ENCODE measurements at regions not wholly inside any gene's neighbourhood (a gene's known extent, or its start where the extent isn't known, plus 50 kb on each side); places are given as distances from the start of the nearest gene placed in this dataset.
"Not testable (repeated sequence)": the region's sequence is repeated elsewhere in the genome, so short reads cannot be mapped to it uniquely, and the experiment has no call there.

- H3K27me3 ChIP-seq (ENCODE audit: control insufficient read depth in 1 of 2, insufficient read depth in 2 of 2, low read length in 1 of 2), result no peaks in the 10 kb centered on the region
- H3K36me3 ChIP-seq (ENCODE audit: control insufficient read depth in 1 of 2, insufficient read depth in 2 of 2, low read length in 1 of 2), result no peaks in the 10 kb centered on the region
- no peaks in the 10 kb centered on the region for H3K9me3 ChIP-seq (ENCODE audit: control insufficient read depth, low read length)
- no peaks in the 10 kb centered on the region for H3K4me1 ChIP-seq (ENCODE audit: control insufficient read depth in 1 of 2, insufficient read depth in 2 of 2, low read length in 2 of 2)
- no peak for DNase-seq
- H3K4me3 ChIP-seq (ENCODE audit: low read length in 2 of 2), result no peak overlapping the region
- no peak for ATAC-seq (ENCODE audit: low FRiP score)
- 80 to 81% methylated on average over 11 of the region's 11 CpGs for WGBS, 2 donors
- H3K27ac ChIP-seq (ENCODE audit: low read depth in 1 of 2, low read length in 2 of 2), result no peak overlapping the region
- intact Hi-C loops (cut with DNase I), result no loop called here
Observed at GRCh38 chrX:1700757-1701156, 85.9 kb downstream of the ASMT start.

- H3K27me3 ChIP-seq (ENCODE audit: control insufficient read depth in 1 of 2, insufficient read depth in 2 of 2, low read length in 1 of 2); H3K4me1 ChIP-seq (ENCODE audit: control insufficient read depth in 1 of 2, insufficient read depth in 2 of 2, low read length in 2 of 2); H3K27ac ChIP-seq (ENCODE audit: low read depth in 1 of 2, low read length in 2 of 2); intact Hi-C loops (cut with DNase I); H3K36me3 ChIP-seq (ENCODE audit: control insufficient read depth in 1 of 2, insufficient read depth in 2 of 2, low read length in 1 of 2); DNase-seq; H3K4me3 ChIP-seq (ENCODE audit: low read length in 2 of 2); H3K9me3 ChIP-seq (ENCODE audit: control insufficient read depth, low read length); ATAC-seq (ENCODE audit: low FRiP score): not testable (repeated sequence)
- WGBS, 2 donors, result 85 to 90% methylated on average over 11 to 15 of the region's 15 CpGs
Observed at GRCh38 chrX:1701396-1701901, 86.6 kb downstream of the ASMT start.

GRCh38 chrX:1702142-1702541 is 87.3 kb downstream of the ASMT start:
- H3K27me3 ChIP-seq (ENCODE audit: control insufficient read depth in 1 of 2, insufficient read depth in 2 of 2, low read length in 1 of 2); ATAC-seq (ENCODE audit: low FRiP score); H3K4me3 ChIP-seq (ENCODE audit: low read length in 2 of 2); H3K27ac ChIP-seq (ENCODE audit: low read depth in 1 of 2, low read length in 2 of 2); H3K36me3 ChIP-seq (ENCODE audit: control insufficient read depth in 1 of 2, insufficient read depth in 2 of 2, low read length in 1 of 2); DNase-seq; H3K4me1 ChIP-seq (ENCODE audit: control insufficient read depth in 1 of 2, insufficient read depth in 2 of 2, low read length in 2 of 2); intact Hi-C loops (cut with DNase I); H3K9me3 ChIP-seq (ENCODE audit: control insufficient read depth, low read length): not testable (repeated sequence)
- WGBS, 2 donors, result 82 to 97% methylated on average over 7 of the region's 12 CpGs

GRCh38 chrX:1702557-1702956 is 87.7 kb downstream of the ASMT start:
- H3K9me3 ChIP-seq (ENCODE audit: control insufficient read depth, low read length); H3K4me3 ChIP-seq (ENCODE audit: low read length in 2 of 2); intact Hi-C loops (cut with DNase I); ATAC-seq (ENCODE audit: low FRiP score); H3K27me3 ChIP-seq (ENCODE audit: control insufficient read depth in 1 of 2, insufficient read depth in 2 of 2, low read length in 1 of 2); DNase-seq; H3K4me1 ChIP-seq (ENCODE audit: control insufficient read depth in 1 of 2, insufficient read depth in 2 of 2, low read length in 2 of 2); H3K27ac ChIP-seq (ENCODE audit: low read depth in 1 of 2, low read length in 2 of 2); H3K36me3 ChIP-seq (ENCODE audit: control insufficient read depth in 1 of 2, insufficient read depth in 2 of 2, low read length in 1 of 2): not testable (repeated sequence)
- WGBS, 2 donors, result 87 to 95% methylated on average over 14 of the region's 14 CpGs

- H3K27ac ChIP-seq (ENCODE audit: low read depth in 1 of 2, low read length in 2 of 2); H3K4me1 ChIP-seq (ENCODE audit: control insufficient read depth in 1 of 2, insufficient read depth in 2 of 2, low read length in 2 of 2); H3K36me3 ChIP-seq (ENCODE audit: control insufficient read depth in 1 of 2, insufficient read depth in 2 of 2, low read length in 1 of 2); intact Hi-C loops (cut with DNase I); H3K27me3 ChIP-seq (ENCODE audit: control insufficient read depth in 1 of 2, insufficient read depth in 2 of 2, low read length in 1 of 2); ATAC-seq (ENCODE audit: low FRiP score); H3K4me3 ChIP-seq (ENCODE audit: low read length in 2 of 2); H3K9me3 ChIP-seq (ENCODE audit: control insufficient read depth, low read length): not testable (repeated sequence)
- DNase-seq, result peak in 1 of 2 donors; percentile 61
- 92 to 95% methylated on average over 22 to 23 of the region's 25 CpGs for WGBS, 2 donors
Observed at GRCh38 chrX:1709277-1709676, 94.4 kb downstream of the ASMT start.

- ATAC-seq (ENCODE audit: low FRiP score) (no peak), DNase-seq (no peak)
- Histone ChIP-seq H3K9me3 (ENCODE audit: control insufficient read depth, low read length) (no peaks in the 10 kb centered on the region), H3K27me3 (ENCODE audit: control insufficient read depth in 1 of 2, insufficient read depth in 2 of 2, low read length in 1 of 2) (no peaks in the 10 kb centered on the region), H3K4me3 (ENCODE audit: low read length in 2 of 2) (no peak overlapping the region), H3K27ac (ENCODE audit: low read depth in 1 of 2, low read length in 2 of 2) (no peak overlapping the region), H3K4me1 (ENCODE audit: control insufficient read depth in 1 of 2, insufficient read depth in 2 of 2, low read length in 2 of 2) (no peaks in the 10 kb centered on the region), H3K36me3 (ENCODE audit: control insufficient read depth in 1 of 2, insufficient read depth in 2 of 2, low read length in 1 of 2) (no peaks in the 10 kb centered on the region)
- WGBS, 2 donors, result 54 to 86% methylated on average over 2 of the region's 2 CpGs
- intact Hi-C loops (cut with DNase I), result no loop called here
Observed at GRCh38 chrX:1713296-1713695, 98.4 kb downstream of the ASMT start.

GRCh38 chrX:1717373-1717772 is 102.5 kb downstream of the ASMT start:
- Histone ChIP-seq H3K9me3 (ENCODE audit: control insufficient read depth, low read length) (peaks cover 1% of the 10 kb centered on the region), H3K4me1 (ENCODE audit: control insufficient read depth in 1 of 2, insufficient read depth in 2 of 2, low read length in 2 of 2) (no peaks in the 10 kb centered on the region), H3K27me3 (ENCODE audit: control insufficient read depth in 1 of 2, insufficient read depth in 2 of 2, low read length in 1 of 2) (no peaks in the 10 kb centered on the region), H3K36me3 (ENCODE audit: control insufficient read depth in 1 of 2, insufficient read depth in 2 of 2, low read length in 1 of 2) (no peaks in the 10 kb centered on the region), H3K27ac (ENCODE audit: low read depth in 1 of 2, low read length in 2 of 2) (no peak overlapping the region), H3K4me3 (ENCODE audit: low read length in 2 of 2) (no peak overlapping the region)
- ATAC-seq (ENCODE audit: low FRiP score) (no peak), DNase-seq (no peak)
- 15 to 38% methylated on average over 8 of the region's 8 CpGs for WGBS, 2 donors
- intact Hi-C loops (cut with DNase I), result no loop called here

- intact Hi-C loops (cut with DNase I), result no loop called here
- Histone ChIP-seq H3K4me3 (ENCODE audit: low read length in 2 of 2) (no peak overlapping the region), H3K36me3 (ENCODE audit: control insufficient read depth in 1 of 2, insufficient read depth in 2 of 2, low read length in 1 of 2) (no peaks in the 10 kb centered on the region), H3K4me1 (ENCODE audit: control insufficient read depth in 1 of 2, insufficient read depth in 2 of 2, low read length in 2 of 2) (no peaks in the 10 kb centered on the region), H3K9me3 (ENCODE audit: control insufficient read depth, low read length) (peaks cover 1% of the 10 kb centered on the region), H3K27ac (ENCODE audit: low read depth in 1 of 2, low read length in 2 of 2) (no peak overlapping the region), H3K27me3 (ENCODE audit: control insufficient read depth in 1 of 2, insufficient read depth in 2 of 2, low read length in 1 of 2) (no peaks in the 10 kb centered on the region)
- no peak for DNase-seq
- no peak for ATAC-seq (ENCODE audit: low FRiP score)
- 64 to 82% methylated on average over 2 of the region's 2 CpGs for WGBS, 2 donors
Observed at GRCh38 chrX:1719270-1719669, 104.4 kb downstream of the ASMT start.

- intact Hi-C loops (cut with DNase I), result no loop called here
- Histone ChIP-seq H3K27ac (ENCODE audit: low read depth in 1 of 2, low read length in 2 of 2) (no peak overlapping the region), H3K36me3 (ENCODE audit: control insufficient read depth in 1 of 2, insufficient read depth in 2 of 2, low read length in 1 of 2) (no peaks in the 10 kb centered on the region), H3K4me3 (ENCODE audit: low read length in 2 of 2) (no peak overlapping the region), H3K4me1 (ENCODE audit: control insufficient read depth in 1 of 2, insufficient read depth in 2 of 2, low read length in 2 of 2) (no peaks in the 10 kb centered on the region), H3K9me3 (ENCODE audit: control insufficient read depth, low read length) (peaks cover 1% of the 10 kb centered on the region), H3K27me3 (ENCODE audit: control insufficient read depth in 1 of 2, insufficient read depth in 2 of 2, low read length in 1 of 2) (no peaks in the 10 kb centered on the region)
- 29 to 46% methylated on average over 3 of the region's 3 CpGs for WGBS, 2 donors
- no peak for DNase-seq
- ATAC-seq (ENCODE audit: low FRiP score), result no peak
Observed at GRCh38 chrX:1720836-1721235, 106.0 kb downstream of the ASMT start.

Data from aorta (tissue), 5 donors.